Endodermal cell (in vitro differentiated cells): ENCODE measurements at regions not wholly inside any gene's neighbourhood (a gene's known extent, or its start where the extent isn't known, plus 50 kb on each side); places are given as distances from the start of the nearest gene placed in this dataset.

Experiments used
- DNase-seq: peaks from one replicate; pipeline ENCODE4 v3.0.0-alpha.2; 2017
- H3K27ac ChIP-seq: 2 replicates; pipeline ENCODE4 v1.5.1; 2013; ENCODE audit warnings: mild to moderate bottlenecking, low read depth, low read length, moderate library complexity
- H3K27me3 ChIP-seq: 2 replicates; pipeline ENCODE4 v1.6.1; 2013; ENCODE audit warnings: mild to moderate bottlenecking, low read length, moderate library complexity; ENCODE audit not compliant: insufficient read depth, control insufficient read depth, poor library complexity, severe bottlenecking
- H3K36me3 ChIP-seq: 2 replicates; pipeline ENCODE4 v1.7.0; 2013; ENCODE audit warnings: mild to moderate bottlenecking, low read length, moderate library complexity; ENCODE audit not compliant: control insufficient read depth, insufficient read depth
- H3K4me1 ChIP-seq: one replicate; pipeline ENCODE4 v1.7.0; 2013; ENCODE audit warnings: low read length; ENCODE audit not compliant: control insufficient read depth, insufficient read depth
- H3K4me3 ChIP-seq: 2 replicates; pipeline ENCODE4 v1.5.1; 2013; ENCODE audit warnings: mild to moderate bottlenecking, low read length, moderate library complexity
- H3K9ac ChIP-seq: 2 replicates; pipeline ENCODE4 v1.6.1; 2013; ENCODE audit warnings: mild to moderate bottlenecking, low read length, moderate library complexity; ENCODE audit not compliant: poor library complexity, severe bottlenecking; ENCODE audit errors: extremely low read depth
- H3K9me3 ChIP-seq: 2 replicates; pipeline ENCODE4 v1.6.1; 2013; ENCODE audit warnings: mild to moderate bottlenecking, low read length, moderate library complexity; ENCODE audit not compliant: control insufficient read depth
- H3K27ac Mint-ChIP-seq: 2 replicates; pipeline ENCODE4 v1.8.0; 2020; ENCODE audit warnings: mixed read lengths
- H3K27me3 Mint-ChIP-seq: 2 replicates; pipeline ENCODE4 v1.8.0; 2021; ENCODE audit warnings: mild to moderate bottlenecking, mixed read lengths; ENCODE audit not compliant: insufficient read depth
- H3K36me3 Mint-ChIP-seq: 2 replicates; pipeline ENCODE4 v1.8.0; 2020; ENCODE audit warnings: low read depth, mixed read lengths
- H3K4me1 Mint-ChIP-seq: 2 replicates; pipeline ENCODE4 v1.8.0; 2020; ENCODE audit warnings: mixed read lengths
- H3K4me3 Mint-ChIP-seq: 2 replicates; pipeline ENCODE4 v1.8.0; 2020; ENCODE audit warnings: mild to moderate bottlenecking, moderate library complexity, mixed read lengths
- H3K9me3 Mint-ChIP-seq: 2 replicates; pipeline ENCODE4 v1.8.0; 2020; ENCODE audit warnings: mild to moderate bottlenecking, mixed read lengths
- WGBS, 2 experiments: methylation state at CpG; one replicate each; pipeline versions ENCODE4 v1.1.5 to v1.1.7; 2013; ENCODE audit warnings: missing lambda C conversion rate in 2 of 2, mixed read lengths in 1 of 2; ENCODE audit not compliant: insufficient coverage in 1 of 2, insufficient read length in 1 of 2; 5-methylcytosine and 5-hydroxymethylcytosine counted together
- TF ChIP-seq, protein P1 (sequence below): fragments of 200-600 bp; sonication (generic); conservative IDR thresholded peaks from 2 replicates; pipeline ENCODE4 v1.5.0; 2021; ENCODE audit warnings: antibody characterized with exemption, mild to moderate bottlenecking

DNA sequence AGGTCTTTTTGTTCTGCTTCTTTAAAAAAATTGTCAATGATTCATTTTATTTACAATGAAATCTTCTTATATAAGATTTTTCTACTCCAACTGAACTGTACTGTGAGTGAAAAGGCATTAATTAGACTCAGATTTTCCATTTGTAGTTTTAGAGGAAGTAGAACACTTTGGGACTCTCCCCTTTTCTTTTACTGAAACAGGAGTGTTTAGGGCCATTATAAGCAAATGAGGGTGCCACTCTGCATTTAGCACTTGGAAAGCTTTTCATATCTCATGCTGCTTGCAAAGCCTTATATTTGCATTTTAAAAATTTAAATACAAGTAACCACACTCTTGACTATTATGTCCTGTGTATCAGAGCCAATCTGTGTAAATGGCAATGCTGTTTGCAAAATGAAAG is 584.3 kb downstream of the KLHL13 start:
- Histone ChIP-seq H3K9me3 (no peaks in the 10 kb centered on the region), H3K4me3 (no peak overlapping the region), H3K36me3 (no peaks in the 10 kb centered on the region), H3K27me3 (no peaks in the 10 kb centered on the region), H3K27ac (no peak overlapping the region), H3K9ac (no peak overlapping the region), H3K4me1 (no peaks in the 10 kb centered on the region)
- no peaks in the 10 kb centered on the region for H3K27me3 Mint-ChIP-seq
- TF ChIP-seq, protein P1, sequence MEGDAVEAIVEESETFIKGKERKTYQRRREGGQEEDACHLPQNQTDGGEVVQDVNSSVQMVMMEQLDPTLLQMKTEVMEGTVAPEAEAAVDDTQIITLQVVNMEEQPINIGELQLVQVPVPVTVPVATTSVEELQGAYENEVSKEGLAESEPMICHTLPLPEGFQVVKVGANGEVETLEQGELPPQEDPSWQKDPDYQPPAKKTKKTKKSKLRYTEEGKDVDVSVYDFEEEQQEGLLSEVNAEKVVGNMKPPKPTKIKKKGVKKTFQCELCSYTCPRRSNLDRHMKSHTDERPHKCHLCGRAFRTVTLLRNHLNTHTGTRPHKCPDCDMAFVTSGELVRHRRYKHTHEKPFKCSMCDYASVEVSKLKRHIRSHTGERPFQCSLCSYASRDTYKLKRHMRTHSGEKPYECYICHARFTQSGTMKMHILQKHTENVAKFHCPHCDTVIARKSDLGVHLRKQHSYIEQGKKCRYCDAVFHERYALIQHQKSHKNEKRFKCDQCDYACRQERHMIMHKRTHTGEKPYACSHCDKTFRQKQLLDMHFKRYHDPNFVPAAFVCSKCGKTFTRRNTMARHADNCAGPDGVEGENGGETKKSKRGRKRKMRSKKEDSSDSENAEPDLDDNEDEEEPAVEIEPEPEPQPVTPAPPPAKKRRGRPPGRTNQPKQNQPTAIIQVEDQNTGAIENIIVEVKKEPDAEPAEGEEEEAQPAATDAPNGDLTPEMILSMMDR = no peak
- H3K27ac Mint-ChIP-seq = no peak overlapping the region
- DNase-seq = no peak
- peaks cover 12% of the 10 kb centered on the region for H3K9me3 Mint-ChIP-seq
- H3K36me3 Mint-ChIP-seq = no peaks in the 10 kb centered on the region
- no peaks in the 10 kb centered on the region for H3K4me1 Mint-ChIP-seq
- H3K4me3 Mint-ChIP-seq = no peak overlapping the region

DNA sequence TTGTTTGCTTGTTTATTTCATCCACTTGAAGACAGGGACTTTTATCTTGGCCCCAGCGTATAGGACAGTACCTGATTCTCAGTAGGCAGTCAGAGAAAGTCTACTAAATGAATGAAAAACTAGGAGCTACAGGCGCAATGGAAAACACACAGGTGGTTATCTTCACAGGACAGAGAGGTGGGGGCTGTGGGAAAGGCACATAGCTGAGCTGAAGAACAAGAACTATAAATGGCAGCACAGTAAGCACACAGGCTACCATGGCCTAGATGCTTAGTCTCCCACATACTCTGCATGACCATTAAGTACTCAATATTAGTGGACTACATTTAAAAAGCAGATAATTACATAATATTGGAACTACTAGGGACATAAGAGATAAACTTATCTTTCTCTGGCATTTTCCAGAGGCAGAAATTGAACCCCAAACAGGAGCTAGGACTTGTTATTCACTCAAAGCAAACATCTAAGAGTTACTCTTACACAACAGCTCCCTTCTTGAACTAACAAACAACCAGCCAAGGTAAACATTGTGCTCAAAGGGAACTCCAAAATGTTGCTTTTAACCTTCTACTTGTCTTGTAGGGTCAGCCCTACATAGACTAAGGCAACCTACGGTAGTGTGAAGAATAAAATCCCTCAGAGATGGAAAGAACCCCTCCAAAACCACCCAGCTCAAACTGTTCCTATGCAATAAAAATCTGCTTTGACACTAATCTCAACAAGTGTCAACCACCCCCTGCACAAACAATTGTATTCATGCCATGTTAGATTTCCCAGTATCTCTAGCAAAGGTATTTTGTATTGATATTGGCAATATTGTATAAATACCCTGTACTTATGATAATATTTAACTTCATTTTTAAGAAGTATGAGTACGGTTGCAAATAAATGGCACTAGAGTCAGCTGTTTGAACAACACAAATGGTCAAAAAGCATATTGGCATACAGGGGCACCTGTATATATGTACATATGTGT is 593.6 kb downstream of the KLHL13 start:
- Histone ChIP-seq H3K27ac (no peak overlapping the region), H3K27me3 (no peaks in the 10 kb centered on the region), H3K9me3 (no peaks in the 10 kb centered on the region), H3K4me3 (no peak overlapping the region), H3K9ac (no peak overlapping the region), H3K4me1 (no peaks in the 10 kb centered on the region), H3K36me3 (no peaks in the 10 kb centered on the region)
- Mint-ChIP-seq H3K27me3 (peaks cover 4% of the 10 kb centered on the region), H3K27ac (no peak overlapping the region), H3K9me3 (no peaks in the 10 kb centered on the region), H3K4me1 (peaks cover 2% of the 10 kb centered on the region), H3K36me3 (no peaks in the 10 kb centered on the region), H3K4me3 (no peak overlapping the region)
- TF ChIP-seq, protein P1 = no peak
- 92 to 100% methylated on average over 2 to 3 of the region's 4 CpGs for WGBS, 2 experiments
- no peak for DNase-seq

DNA sequence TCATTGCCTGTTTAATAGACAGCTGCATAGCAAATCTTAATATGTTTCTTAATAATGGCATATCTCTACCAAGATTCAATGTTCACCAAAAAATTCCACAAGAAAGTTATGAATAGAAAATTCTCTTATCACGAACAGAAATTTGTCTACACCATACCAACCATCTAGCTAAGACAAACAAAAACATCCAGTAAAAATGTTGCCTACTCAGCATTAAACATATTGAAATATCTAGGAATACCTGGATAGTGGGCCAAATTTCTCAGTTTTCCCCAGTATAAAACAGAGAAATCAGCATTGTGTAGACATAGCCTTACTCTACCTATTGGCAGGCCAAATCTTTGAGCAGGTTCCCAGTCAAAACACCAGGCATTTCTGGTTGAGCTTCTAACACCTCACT is 598.6 kb downstream of the KLHL13 start:
- TF ChIP-seq, protein P1 = no peak

More for the DNA sequence above, 598.6 kb downstream of the KLHL13 start:
- Histone ChIP-seq H3K4me1 (peaks cover 5% of the 10 kb centered on the region), H3K9me3 (no peaks in the 10 kb centered on the region), H3K27me3 (no peaks in the 10 kb centered on the region), H3K9ac (no peak overlapping the region), H3K4me3 (no peak overlapping the region), H3K27ac (no peak overlapping the region), H3K36me3 (no peaks in the 10 kb centered on the region)
- peaks cover 5% of the 10 kb centered on the region for H3K4me1 Mint-ChIP-seq
- H3K36me3 Mint-ChIP-seq = no peaks in the 10 kb centered on the region
- H3K27me3 Mint-ChIP-seq = peaks cover 4% of the 10 kb centered on the region
- H3K9me3 Mint-ChIP-seq = no peaks in the 10 kb centered on the region
- WGBS, 2 experiments = 71% methylated on average over 1 of the region's 1 CpG; no CpG with 5 or more reads in 1 of the 2 experiments
- DNase-seq = no peak
- no peak overlapping the region for H3K4me3 Mint-ChIP-seq
- H3K27ac Mint-ChIP-seq = no peak overlapping the region
